ENCODE measurements at regions not wholly inside any gene's neighbourhood (a gene's known extent, or its start where the extent isn't known, plus 50 kb on each side); places are given as distances from the start of the nearest gene placed in this dataset.

DNA sequence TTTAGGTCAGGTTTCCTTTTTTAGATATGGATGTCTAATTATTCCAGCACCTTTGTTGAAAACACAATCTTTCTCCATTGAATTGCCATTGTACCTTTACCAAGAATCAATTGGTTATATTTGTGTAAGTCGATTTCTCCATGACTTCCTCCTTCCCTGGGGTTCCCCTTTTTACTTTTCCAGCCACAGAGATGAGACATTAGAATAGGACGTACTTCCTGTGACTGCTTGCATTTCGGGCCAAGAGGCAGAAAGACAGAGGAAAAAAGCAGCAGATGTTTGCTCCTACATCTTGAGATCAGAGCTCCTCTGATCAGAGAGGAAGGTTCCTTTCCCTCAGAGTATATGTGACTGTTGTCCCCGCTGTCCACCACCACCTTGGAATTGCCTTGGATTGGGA is 453.7 kb upstream of the RGS6 start:
- Histone ChIP-seq H3K9me3 (ENCODE audit: control insufficient read depth, low read length) (no peaks in the 10 kb centered on the region), H3K4me1 (ENCODE audit: control insufficient read depth, insufficient read depth, low read length, poor library complexity, severe bottlenecking) (no peaks in the 10 kb centered on the region)
- 75 to 81% methylated on average over 2 of the region's 4 CpGs for WGBS, 2 experiments (ENCODE audit: insufficient coverage in 2 of 2)

GRCh38 chr14:71481021-71481654 is 451.1 kb upstream of the RGS6 start:
- Histone ChIP-seq H3K4me1 (ENCODE audit: control insufficient read depth, insufficient read depth, low read length, poor library complexity, severe bottlenecking) (no peaks in the 10 kb centered on the region), H3K36me3 (ENCODE audit: control insufficient read depth, insufficient read depth, low read length) (no peaks in the 10 kb centered on the region), H3K9me3 (ENCODE audit: control insufficient read depth, low read length) (no peaks in the 10 kb centered on the region), H3K4me3 (ENCODE audit: extremely low read depth, insufficient read depth, low read length, poor library complexity, severe bottlenecking) (no peak overlapping the region), H3K27ac (ENCODE audit: low read depth, low read length, severe bottlenecking) (no peak overlapping the region)
- 88% methylated on average over 2 of the region's 4 CpGs; no CpG with 5 or more reads in 1 of the 2 experiments for WGBS, 2 experiments (ENCODE audit: insufficient coverage in 2 of 2)

More for the DNA sequence above, 453.7 kb upstream of the RGS6 start:
- Histone ChIP-seq H3K27ac (ENCODE audit: low read depth, low read length, severe bottlenecking) (no peak overlapping the region), H3K36me3 (ENCODE audit: control insufficient read depth, insufficient read depth, low read length) (no peaks in the 10 kb centered on the region), H3K4me3 (ENCODE audit: extremely low read depth, insufficient read depth, low read length, poor library complexity, severe bottlenecking) (no peak overlapping the region)

- H3K9me3 ChIP-seq (ENCODE audit: control insufficient read depth, low read length): no peaks in the 10 kb centered on the region
- H3K36me3 ChIP-seq (ENCODE audit: control insufficient read depth, insufficient read depth, low read length): no peaks in the 10 kb centered on the region
- H3K4me3 ChIP-seq (ENCODE audit: extremely low read depth, insufficient read depth, low read length, poor library complexity, severe bottlenecking): no peak overlapping the region
- H3K4me1 ChIP-seq (ENCODE audit: control insufficient read depth, insufficient read depth, low read length, poor library complexity, severe bottlenecking): peaks cover 2% of the 10 kb centered on the region
- H3K27ac ChIP-seq (ENCODE audit: low read depth, low read length, severe bottlenecking): no peak overlapping the region
- WGBS, 2 experiments (ENCODE audit: insufficient coverage in 2 of 2): 90% methylated on average over 2 of the region's 2 CpGs; no CpG with 5 or more reads in 1 of the 2 experiments
These were observed 449.6 kb upstream of the RGS6 start for GRCh38 chr14:71482671-71483070.

DNA sequence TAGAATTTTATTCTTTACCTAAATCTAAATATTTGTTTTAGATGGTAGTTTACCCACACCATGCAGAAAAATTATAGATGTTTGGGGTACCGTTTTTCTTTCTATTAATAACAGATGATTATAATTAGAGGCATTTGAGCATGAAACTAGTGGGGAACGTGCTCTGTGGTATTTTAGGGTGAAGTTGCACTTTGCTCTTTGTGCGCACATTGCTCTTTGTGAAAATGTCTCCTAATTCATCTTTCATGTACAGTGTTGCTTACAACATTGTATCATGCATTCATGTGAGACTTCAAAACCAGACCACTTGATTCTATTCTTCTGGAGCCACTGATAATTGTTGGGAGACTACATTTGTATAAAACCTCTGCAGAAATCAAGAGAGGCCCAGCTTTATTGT is 449.1 kb upstream of the RGS6 start:
- H3K4me1 ChIP-seq (ENCODE audit: control insufficient read depth, insufficient read depth, low read length, poor library complexity, severe bottlenecking): peaks cover 5% of the 10 kb centered on the region
- 90% methylated on average over 2 of the region's 3 CpGs; no CpG with 5 or more reads in 1 of the 2 experiments for WGBS, 2 experiments (ENCODE audit: insufficient coverage in 2 of 2)

DNA sequence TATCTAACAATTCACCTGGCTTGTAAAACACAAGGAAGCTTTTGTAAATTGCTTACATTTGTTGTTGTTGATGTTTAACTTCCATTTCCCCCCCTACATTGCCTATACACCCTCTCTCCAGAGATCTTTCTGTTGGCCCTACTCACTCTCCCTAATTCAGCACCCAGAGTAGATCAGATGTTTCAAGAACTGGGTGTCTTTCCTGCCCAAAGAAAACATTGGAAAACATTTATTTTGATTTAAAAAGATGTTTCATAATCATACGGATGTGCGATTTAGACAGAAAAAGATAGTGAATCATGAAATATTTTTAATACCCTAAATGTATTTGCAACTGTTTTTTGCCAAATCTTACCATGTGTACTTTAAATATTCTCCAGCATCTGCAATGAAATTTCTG is 446.4 kb upstream of the RGS6 start:
- no peaks in the 10 kb centered on the region for H3K36me3 ChIP-seq (ENCODE audit: control insufficient read depth, insufficient read depth, low read length)
- H3K4me1 ChIP-seq (ENCODE audit: control insufficient read depth, insufficient read depth, low read length, poor library complexity, severe bottlenecking): peaks cover 16% of the 10 kb centered on the region
- no peak overlapping the region for H3K27ac ChIP-seq (ENCODE audit: low read depth, low read length, severe bottlenecking)
- no peaks in the 10 kb centered on the region for H3K9me3 ChIP-seq (ENCODE audit: control insufficient read depth, low read length)
- no CpG with 5 or more reads among the region's 2 CpGs for WGBS, 2 experiments (ENCODE audit: insufficient coverage in 2 of 2)
- no peak overlapping the region for H3K4me3 ChIP-seq (ENCODE audit: extremely low read depth, insufficient read depth, low read length, poor library complexity, severe bottlenecking)

More for the DNA sequence above, 449.1 kb upstream of the RGS6 start:
- Histone ChIP-seq H3K36me3 (ENCODE audit: control insufficient read depth, insufficient read depth, low read length) (no peaks in the 10 kb centered on the region), H3K27ac (ENCODE audit: low read depth, low read length, severe bottlenecking) (no peak overlapping the region), H3K9me3 (ENCODE audit: control insufficient read depth, low read length) (no peaks in the 10 kb centered on the region), H3K4me3 (ENCODE audit: extremely low read depth, insufficient read depth, low read length, poor library complexity, severe bottlenecking) (no peak overlapping the region)

GRCh38 chr14:71486279-71486678 is 445.9 kb upstream of the RGS6 start:
- Histone ChIP-seq H3K4me1 (ENCODE audit: control insufficient read depth, insufficient read depth, low read length, poor library complexity, severe bottlenecking) (peaks cover 16% of the 10 kb centered on the region), H3K36me3 (ENCODE audit: control insufficient read depth, insufficient read depth, low read length) (no peaks in the 10 kb centered on the region), H3K27ac (ENCODE audit: low read depth, low read length, severe bottlenecking) (no peak overlapping the region), H3K9me3 (ENCODE audit: control insufficient read depth, low read length) (no peaks in the 10 kb centered on the region), H3K4me3 (ENCODE audit: extremely low read depth, insufficient read depth, low read length, poor library complexity, severe bottlenecking) (no peak overlapping the region)
- WGBS, 2 experiments (ENCODE audit: insufficient coverage in 2 of 2): no CpG with 5 or more reads among the region's 2 CpGs

DNA sequence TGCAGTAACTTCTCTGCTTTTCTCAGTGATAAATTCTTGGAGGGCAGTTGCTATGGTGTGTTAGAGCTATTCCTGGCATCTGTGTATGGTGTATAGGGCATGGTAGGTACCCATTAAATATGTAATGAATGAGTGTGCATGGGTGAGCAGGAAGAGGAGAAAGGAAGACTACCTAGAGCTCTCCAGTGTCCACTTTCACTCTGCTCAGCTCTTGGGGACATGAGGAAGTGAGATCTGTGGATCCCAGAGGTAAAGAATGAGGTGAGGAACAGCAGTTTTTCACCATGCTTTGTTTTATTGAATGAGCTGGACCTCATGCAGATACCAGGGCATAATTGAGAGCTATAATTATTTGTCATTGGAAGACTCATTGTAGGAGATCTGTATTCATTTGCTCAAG is 444.8 kb upstream of the RGS6 start:
- Histone ChIP-seq H3K27ac (ENCODE audit: low read depth, low read length, severe bottlenecking) (no peak overlapping the region), H3K4me3 (ENCODE audit: extremely low read depth, insufficient read depth, low read length, poor library complexity, severe bottlenecking) (no peak overlapping the region), H3K9me3 (ENCODE audit: control insufficient read depth, low read length) (no peaks in the 10 kb centered on the region), H3K4me1 (ENCODE audit: control insufficient read depth, insufficient read depth, low read length, poor library complexity, severe bottlenecking) (peaks cover 16% of the 10 kb centered on the region), H3K36me3 (ENCODE audit: control insufficient read depth, insufficient read depth, low read length) (no peaks in the 10 kb centered on the region)

DNA sequence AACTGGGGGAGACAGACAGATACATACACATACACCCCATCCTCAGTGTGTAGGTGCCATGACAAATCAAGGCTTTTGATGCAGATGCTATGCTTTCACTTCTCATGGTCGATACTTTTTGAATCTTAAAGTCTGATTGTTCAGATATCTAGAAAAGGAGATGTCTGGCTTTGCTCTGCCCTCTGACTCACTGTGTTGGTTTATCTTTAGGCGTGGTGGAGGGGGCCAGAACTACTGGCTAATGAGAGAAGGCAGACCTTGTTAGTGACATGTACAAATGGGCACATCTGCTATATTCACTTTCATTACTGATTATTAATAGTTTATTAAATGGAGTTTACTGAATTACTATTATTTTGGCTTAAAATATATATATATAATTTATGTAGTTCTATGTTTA is 444.3 kb upstream of the RGS6 start:
- no peak overlapping the region for H3K27ac ChIP-seq (ENCODE audit: low read depth, low read length, severe bottlenecking)
- WGBS, 2 experiments (ENCODE audit: insufficient coverage in 2 of 2): no CpG with 5 or more reads among the region's 2 CpGs
- H3K9me3 ChIP-seq (ENCODE audit: control insufficient read depth, low read length): no peaks in the 10 kb centered on the region
- H3K4me1 ChIP-seq (ENCODE audit: control insufficient read depth, insufficient read depth, low read length, poor library complexity, severe bottlenecking): peaks cover 16% of the 10 kb centered on the region
- no peaks in the 10 kb centered on the region for H3K36me3 ChIP-seq (ENCODE audit: control insufficient read depth, insufficient read depth, low read length)
- no peak overlapping the region for H3K4me3 ChIP-seq (ENCODE audit: extremely low read depth, insufficient read depth, low read length, poor library complexity, severe bottlenecking)

DNA sequence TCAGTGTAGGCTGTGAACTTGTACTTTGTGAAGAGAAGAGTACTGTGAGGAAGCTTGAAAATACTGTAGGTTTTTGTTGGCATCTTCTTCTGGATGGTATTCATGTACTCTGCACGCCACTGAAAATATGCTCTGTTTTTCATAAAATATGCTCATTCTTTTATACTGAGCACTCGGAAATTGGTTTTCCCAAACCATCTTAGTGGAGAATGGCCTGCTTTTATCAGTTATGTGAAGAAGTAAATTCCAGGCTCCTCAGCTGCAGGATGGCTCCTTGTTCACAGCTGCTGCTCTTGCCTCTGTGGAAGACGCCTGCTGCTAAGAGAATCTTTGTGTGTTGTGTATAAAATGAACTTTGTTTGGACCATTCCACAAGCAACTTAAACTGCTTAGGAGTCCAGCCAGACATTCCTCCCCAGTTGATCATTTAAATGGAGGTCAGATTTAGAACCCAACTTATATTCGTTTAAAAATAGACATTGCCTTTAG is 443.5 kb upstream of the RGS6 start:
- H3K27ac ChIP-seq (ENCODE audit: low read depth, low read length, severe bottlenecking): peak overlapping the region; percentile 63

GRCh38 chr14:71489742-71490141 is 442.5 kb upstream of the RGS6 start:
- no peaks in the 10 kb centered on the region for H3K9me3 ChIP-seq (ENCODE audit: control insufficient read depth, low read length)
- H3K36me3 ChIP-seq (ENCODE audit: control insufficient read depth, insufficient read depth, low read length): no peaks in the 10 kb centered on the region
- no peak overlapping the region for H3K27ac ChIP-seq (ENCODE audit: low read depth, low read length, severe bottlenecking)
- H3K4me1 ChIP-seq (ENCODE audit: control insufficient read depth, insufficient read depth, low read length, poor library complexity, severe bottlenecking): peaks cover 16% of the 10 kb centered on the region
- WGBS, 2 experiments (ENCODE audit: insufficient coverage in 2 of 2): 100% methylated on average over 1 of the region's 3 CpGs; no CpG with 5 or more reads in 1 of the 2 experiments
- no peak overlapping the region for H3K4me3 ChIP-seq (ENCODE audit: extremely low read depth, insufficient read depth, low read length, poor library complexity, severe bottlenecking)

More for the DNA sequence above, 443.5 kb upstream of the RGS6 start:
- H3K36me3 ChIP-seq (ENCODE audit: control insufficient read depth, insufficient read depth, low read length): no peaks in the 10 kb centered on the region
- H3K4me1 ChIP-seq (ENCODE audit: control insufficient read depth, insufficient read depth, low read length, poor library complexity, severe bottlenecking): peaks cover 16% of the 10 kb centered on the region
- no peaks in the 10 kb centered on the region for H3K9me3 ChIP-seq (ENCODE audit: control insufficient read depth, low read length)
- 75 to 92% methylated on average over 1 to 2 of the region's 4 CpGs for WGBS, 2 experiments (ENCODE audit: insufficient coverage in 2 of 2)
- no peak overlapping the region for H3K4me3 ChIP-seq (ENCODE audit: extremely low read depth, insufficient read depth, low read length, poor library complexity, severe bottlenecking)

DNA sequence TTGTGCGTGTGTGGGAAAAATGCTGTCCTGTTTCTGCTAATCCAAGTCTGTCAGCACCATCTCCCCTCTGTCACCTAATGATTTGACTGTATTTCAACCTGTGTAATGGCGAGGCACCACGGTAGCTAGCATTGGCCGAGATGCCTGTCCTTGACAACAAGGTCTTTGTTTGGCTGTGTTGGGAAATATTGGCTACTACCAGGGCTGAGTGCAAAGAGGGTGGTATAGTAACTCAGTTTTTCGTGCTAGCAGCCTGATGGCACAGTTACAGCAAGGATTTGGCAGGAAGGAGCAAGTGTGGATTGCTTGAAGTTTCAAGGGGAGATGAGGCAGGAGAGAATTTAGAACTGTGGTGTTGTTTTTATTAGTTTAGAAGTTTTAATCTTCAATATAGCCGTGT is 440.3 kb upstream of the RGS6 start:
- no peak overlapping the region for H3K4me3 ChIP-seq (ENCODE audit: extremely low read depth, insufficient read depth, low read length, poor library complexity, severe bottlenecking)
- no peaks in the 10 kb centered on the region for H3K36me3 ChIP-seq (ENCODE audit: control insufficient read depth, insufficient read depth, low read length)
- 88 to 89% methylated on average over 5 to 6 of the region's 6 CpGs for WGBS, 2 experiments (ENCODE audit: insufficient coverage in 2 of 2)
- no peaks in the 10 kb centered on the region for H3K9me3 ChIP-seq (ENCODE audit: control insufficient read depth, low read length)
- peaks cover 16% of the 10 kb centered on the region for H3K4me1 ChIP-seq (ENCODE audit: control insufficient read depth, insufficient read depth, low read length, poor library complexity, severe bottlenecking)
- H3K27ac ChIP-seq (ENCODE audit: low read depth, low read length, severe bottlenecking): no peak overlapping the region

Measured in mesodermal cell (in vitro differentiated cells).